BLaER1 treated with 17β-estradiol and CSF1 and Interleukin-3, amounts not matched to agents 10 nM and 100 nM (cell line): ENCODE measurements at regions not wholly inside any gene's neighbourhood (a gene's known extent, or its start where the extent isn't known, plus 50 kb on each side); places are given as distances from the start of the nearest gene placed in this dataset.
A peak's percentile ranks its signal among the peaks of the same experiment; 100 is the strongest.

Source experiments
- H3K27ac ChIP-seq, 11 experiments: shearing (Covaris generic); formaldehyde crosslinking; 2 replicates each; pipeline ENCODE4 v1.8.1; 2022
- H3K27me3 ChIP-seq, 11 experiments: shearing (Covaris generic); formaldehyde crosslinking; 2 replicates each; pipeline ENCODE4 v1.8.1; 2022
- H3K36me3 ChIP-seq, 11 experiments: shearing (Covaris generic); formaldehyde crosslinking; 2 replicates each; pipeline ENCODE4 v1.8.1; 2022
- H3K4me1 ChIP-seq, 10 experiments: shearing (Covaris generic); formaldehyde crosslinking; 2 replicates each; pipeline ENCODE4 v1.8.1; 2022
- H3K4me2 ChIP-seq, 11 experiments: shearing (Covaris generic); formaldehyde crosslinking; 2 replicates each; pipeline ENCODE4 v1.8.1; 2022
- H3K4me3 ChIP-seq, 10 experiments: shearing (Covaris generic); formaldehyde crosslinking; 2 replicates each; pipeline ENCODE4 v1.8.1; 2022
- H3K9ac ChIP-seq, 11 experiments: shearing (Covaris generic); formaldehyde crosslinking; 2 replicates each; pipeline ENCODE4 v1.8.1; 2022
- H3K9me3 ChIP-seq, 11 experiments: shearing (Covaris generic); formaldehyde crosslinking; replicated peaks in 1 of 11; 2 replicates each; pipeline ENCODE4 v1.8.1; 2022
- H4K20me1 ChIP-seq, 11 experiments: shearing (Covaris generic); formaldehyde crosslinking; 2 replicates each; pipeline ENCODE4 v1.8.1; 2022
- Cebpa-rat ChIP-seq, 11 experiments: shearing (Covaris generic); IDR thresholded peaks; 2 replicates each; pipeline ENCODE4 v1.8.1; 2022

DNA sequence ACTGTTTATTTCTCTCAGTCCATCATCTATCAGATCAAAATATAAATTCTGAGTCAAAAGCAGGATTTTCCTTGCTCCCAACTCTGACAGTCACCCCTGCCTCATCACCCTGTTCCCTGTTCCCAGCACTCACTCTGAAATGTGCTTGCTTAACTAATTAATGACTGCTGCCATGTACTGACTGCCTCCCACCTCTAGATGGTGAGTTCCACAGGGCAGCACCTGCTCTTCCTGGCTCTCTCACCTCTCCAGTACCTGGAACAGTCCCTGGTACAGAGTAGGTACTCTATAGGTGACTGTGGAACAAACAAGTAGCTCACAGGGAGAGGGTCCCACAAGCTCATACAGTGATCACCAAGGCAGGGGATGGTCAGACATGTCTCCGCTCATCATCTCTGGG lies 114.3 kb upstream of the C16orf82 start:
- Histone ChIP-seq H3K9ac (no peak overlapping the region), H3K27me3 (no peaks in the 10 kb centered on the region), H3K9me3 (no peaks in the 10 kb centered on the region), H3K4me1 (no peaks in the 10 kb centered on the region), H3K4me2 (no peak overlapping the region), H3K4me3 (no peak overlapping the region), H4K20me1 (no peaks in the 10 kb centered on the region), H3K36me3 (no peaks in the 10 kb centered on the region), H3K27ac (no peak overlapping the region)
- no peak for TF ChIP-seq Cebpa-rat (IDR thresholded peaks at IDR 0.05)

DNA sequence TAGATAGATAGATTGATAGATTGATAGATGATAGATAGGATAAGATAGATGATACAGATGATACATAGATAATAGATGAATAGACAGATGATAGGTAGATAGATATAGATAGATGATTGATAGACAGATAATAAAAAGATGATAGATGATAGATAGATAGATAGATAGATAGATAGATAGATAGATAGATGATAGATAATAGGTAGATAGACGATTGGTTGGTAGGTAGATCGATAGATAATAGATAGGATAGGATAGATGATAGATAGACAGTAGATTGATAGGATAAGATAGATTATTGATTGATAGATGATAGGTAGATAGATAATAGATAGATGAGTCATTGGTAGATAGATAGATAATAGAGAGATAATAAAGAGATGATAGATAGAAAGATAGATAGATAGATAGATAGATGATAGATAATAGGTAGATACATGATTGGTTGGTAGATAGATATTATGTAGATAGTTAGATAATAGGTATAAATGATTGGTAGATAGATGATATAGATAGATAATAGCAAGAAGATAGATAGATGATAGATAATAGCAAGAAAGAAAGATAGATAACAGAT lies 109.4 kb upstream of the C16orf82 start:
- no peak overlapping the region for H3K4me2 ChIP-seq
- no peak for TF ChIP-seq Cebpa-rat (IDR thresholded peaks at IDR 0.05)
- no peaks in the 10 kb centered on the region for H3K27me3 ChIP-seq
- no peaks in the 10 kb centered on the region for H3K36me3 ChIP-seq
- H4K20me1 ChIP-seq = no peaks in the 10 kb centered on the region; a peak in 1 of 22 replicates
- no peak overlapping the region for H3K4me3 ChIP-seq
- no peak overlapping the region for H3K9ac ChIP-seq
- peaks cover 0 to 22% (median 9%) of the 10 kb centered on the region in 11 experiments; a peak in 18 of 22 replicates for H3K9me3 ChIP-seq
- peaks cover 0 to 21% (median 7%) of the 10 kb centered on the region in 10 experiments; a peak in 15 of 20 replicates for H3K4me1 ChIP-seq
- H3K27ac ChIP-seq = no peak overlapping the region

DNA sequence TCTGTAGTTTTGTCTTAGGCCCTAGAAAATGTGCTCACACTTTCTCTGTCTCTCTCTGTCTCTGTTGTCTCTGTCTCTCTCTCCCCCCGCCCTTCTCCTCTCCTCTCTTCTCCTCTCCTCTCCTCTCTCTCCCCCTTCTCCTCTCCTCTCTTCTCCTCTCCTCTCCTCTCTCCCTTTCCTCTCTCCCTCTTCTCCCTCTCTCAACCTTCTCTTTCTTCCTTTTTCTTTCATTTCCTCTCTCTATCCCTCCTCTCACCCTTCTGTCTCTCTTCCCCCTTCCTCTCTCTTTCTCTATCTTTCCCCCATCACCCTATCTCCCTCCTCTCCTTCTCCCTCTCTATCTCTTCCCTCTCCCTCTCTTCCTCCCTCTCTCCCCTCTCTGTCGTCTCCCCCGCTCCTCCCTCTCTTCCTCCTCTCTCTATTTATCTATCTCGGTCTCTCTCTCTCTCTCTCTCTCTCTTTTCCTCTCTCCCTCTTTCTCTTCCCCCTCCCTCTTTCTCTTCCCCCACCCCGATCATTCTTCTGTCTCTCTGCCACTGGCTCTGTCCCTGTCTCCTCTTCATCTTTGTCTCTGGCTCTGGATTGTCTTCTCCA lies 107.2 kb upstream of the C16orf82 start:
- Histone ChIP-seq H3K36me3 (no peaks in the 10 kb centered on the region), H3K4me2 (no peak overlapping the region), H3K27ac (no peak overlapping the region), H3K4me3 (no peak overlapping the region), H4K20me1 (no peaks in the 10 kb centered on the region; a peak in 1 of 22 replicates), H3K27me3 (no peaks in the 10 kb centered on the region), H3K9me3 (peaks cover 0 to 30% (median 12%) of the 10 kb centered on the region in 11 experiments; a peak in 18 of 22 replicates), H3K9ac (no peak overlapping the region), H3K4me1 (peaks cover 0 to 21% (median 7%) of the 10 kb centered on the region in 10 experiments; a peak in 15 of 20 replicates)
- TF ChIP-seq Cebpa-rat (IDR thresholded peaks at IDR 0.05) = no peak

DNA sequence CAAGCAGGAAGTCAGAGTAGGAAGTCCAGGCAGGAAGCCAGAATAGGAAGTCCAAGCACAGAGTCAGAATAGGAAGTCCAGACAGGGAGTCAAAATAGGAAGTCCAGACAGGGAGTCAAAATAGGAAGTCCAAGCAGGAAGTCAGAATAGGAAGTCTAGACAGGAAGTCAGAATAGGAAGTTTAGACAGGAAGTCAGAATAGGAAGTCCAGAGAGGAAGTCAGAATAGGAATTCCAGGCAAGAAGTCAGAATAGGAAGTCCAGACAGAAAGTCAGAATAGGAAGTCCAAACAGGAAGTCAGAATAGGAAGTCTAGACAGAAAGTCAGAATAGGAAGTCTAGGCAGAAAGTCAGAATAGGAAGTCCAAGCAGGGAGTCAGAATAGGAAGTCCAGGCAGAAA lies 105.3 kb upstream of the C16orf82 start:
- H3K27ac ChIP-seq = peak overlapping the region in 2 of 11 experiments; percentile 9 to 10; a peak in 2 of 22 replicates
- H3K4me3 ChIP-seq = no peak overlapping the region
- no peaks in the 10 kb centered on the region for H3K36me3 ChIP-seq
- no peaks in the 10 kb centered on the region for H3K27me3 ChIP-seq
- H3K4me1 ChIP-seq = peaks cover 0 to 21% (median 7%) of the 10 kb centered on the region in 10 experiments; a peak in 15 of 20 replicates
- H3K9me3 ChIP-seq = peaks cover 0 to 37% (median 12%) of the 10 kb centered on the region in 11 experiments; a peak in 18 of 22 replicates
- no peak overlapping the region for H3K9ac ChIP-seq
- no peak for TF ChIP-seq Cebpa-rat (IDR thresholded peaks at IDR 0.05)
- peak overlapping the region in 1 of 11 experiments; percentile 24; a peak in 1 of 22 replicates for H3K4me2 ChIP-seq
- no peaks in the 10 kb centered on the region; a peak in 1 of 22 replicates for H4K20me1 ChIP-seq

DNA sequence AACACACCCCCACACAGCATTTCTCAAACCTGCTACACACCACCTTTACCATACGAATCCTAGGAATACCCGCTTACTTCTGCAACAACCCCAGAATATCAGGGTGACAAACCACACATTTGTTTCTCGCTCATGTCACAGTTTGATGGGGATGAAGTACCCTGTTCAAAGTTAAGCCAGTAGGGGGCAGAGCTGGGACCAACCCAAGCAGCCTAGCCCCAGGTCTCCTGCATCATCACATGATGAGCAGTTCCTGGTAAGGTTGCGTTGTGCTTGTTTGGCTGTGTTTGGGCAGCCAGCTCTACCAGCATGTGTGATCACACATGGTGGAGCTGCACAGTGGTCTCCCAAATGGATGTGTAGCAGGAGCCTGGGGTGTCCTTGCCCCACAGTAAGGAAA lies 103.6 kb upstream of the C16orf82 start:
- no peak overlapping the region for H3K4me2 ChIP-seq
- no peak overlapping the region for H3K27ac ChIP-seq
- H3K4me3 ChIP-seq = no peak overlapping the region
- no peaks in the 10 kb centered on the region; a peak in 1 of 22 replicates for H4K20me1 ChIP-seq
- H3K36me3 ChIP-seq = no peaks in the 10 kb centered on the region
- TF ChIP-seq Cebpa-rat (IDR thresholded peaks at IDR 0.05) = no peak
- no peak overlapping the region for H3K9ac ChIP-seq
- no peaks in the 10 kb centered on the region for H3K27me3 ChIP-seq
- peaks cover 0 to 18% (median 3%) of the 10 kb centered on the region in 10 experiments; a peak in 15 of 20 replicates for H3K4me1 ChIP-seq
- H3K9me3 ChIP-seq = peaks cover 0 to 39% (median 12%) of the 10 kb centered on the region in 11 experiments; a peak in 18 of 22 replicates

DNA sequence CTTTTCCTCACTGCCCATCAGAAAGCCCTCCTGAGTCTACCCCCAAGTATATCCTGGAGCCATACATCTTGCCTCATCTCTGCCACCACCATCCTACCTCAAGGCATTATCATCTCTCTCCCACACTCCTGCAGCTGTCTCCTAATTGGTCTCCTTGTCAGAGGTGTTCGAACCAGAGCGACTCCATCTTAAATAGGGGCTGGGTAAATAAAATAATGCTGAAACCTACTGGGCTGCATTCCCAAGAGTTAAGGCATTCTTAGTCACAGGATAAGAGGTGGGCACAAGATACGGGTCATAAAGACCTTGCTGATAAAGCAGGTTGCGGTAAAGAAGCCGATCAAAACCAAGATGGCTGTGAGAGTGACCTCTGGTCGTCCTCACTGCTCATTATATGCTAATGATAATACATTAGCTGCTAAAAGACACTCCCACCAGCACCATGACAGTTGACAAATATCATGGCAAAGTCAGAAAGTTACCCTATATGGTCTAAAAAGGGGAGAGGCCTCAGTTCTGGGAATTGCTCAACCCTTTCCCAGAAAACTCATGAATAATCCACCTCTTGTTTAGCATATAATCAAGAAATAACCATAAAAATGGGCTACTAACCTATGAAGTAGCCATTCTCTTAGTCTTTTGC lies 97.0 kb upstream of the C16orf82 start:
- Histone ChIP-seq H3K4me2 (no peak overlapping the region), H3K27me3 (no peaks in the 10 kb centered on the region), H3K27ac (no peak overlapping the region)

DNA sequence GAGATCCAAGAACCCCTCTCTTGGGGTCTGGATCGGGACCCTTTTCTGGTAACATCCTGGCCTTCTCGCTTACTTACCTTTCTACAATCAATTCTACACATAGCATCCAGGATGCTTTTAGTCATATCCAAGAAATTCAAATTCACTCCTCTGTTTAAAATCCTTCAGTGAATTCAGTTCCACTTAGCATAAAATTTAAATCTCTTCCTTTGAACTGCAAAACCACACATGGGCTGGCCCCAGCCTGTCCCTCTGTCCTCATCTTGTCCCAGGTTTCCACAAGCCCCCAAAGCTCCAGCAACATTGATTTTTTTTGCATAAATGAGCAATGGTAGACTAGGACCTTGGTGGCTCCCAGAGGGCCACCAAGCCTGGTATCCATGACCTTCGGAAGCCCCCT lies 96.4 kb upstream of the C16orf82 start:
- Histone ChIP-seq H3K4me3 (no peak overlapping the region), H3K27ac (no peak overlapping the region), H3K9ac (no peak overlapping the region), H3K27me3 (no peaks in the 10 kb centered on the region), H3K4me1 (peaks cover 0 to 10% (median 8%) of the 10 kb centered on the region in 10 experiments; a peak in 11 of 20 replicates), H4K20me1 (no peaks in the 10 kb centered on the region), H3K9me3 (0 out of 22 replicates have a peak, but pooled peaks cover 0 to 5% (median 0%) of the 10 kb centered on the region in 11 experiments), H3K4me2 (no peak overlapping the region), H3K36me3 (no peaks in the 10 kb centered on the region)
- no peak for TF ChIP-seq Cebpa-rat (IDR thresholded peaks at IDR 0.05)

More for the DNA sequence above, 97.0 kb upstream of the C16orf82 start:
- Histone ChIP-seq H3K9ac (no peak overlapping the region), H4K20me1 (no peaks in the 10 kb centered on the region), H3K4me3 (no peak overlapping the region), H3K9me3 (peaks cover 0 to 10% (median 0%) of the 10 kb centered on the region in 11 experiments; a peak in 2 of 22 replicates), H3K4me1 (peaks cover 0 to 4% (median 2%) of the 10 kb centered on the region in 10 experiments; a peak in 6 of 20 replicates), H3K36me3 (no peaks in the 10 kb centered on the region)
- TF ChIP-seq Cebpa-rat (IDR thresholded peaks at IDR 0.05) = no peak

DNA sequence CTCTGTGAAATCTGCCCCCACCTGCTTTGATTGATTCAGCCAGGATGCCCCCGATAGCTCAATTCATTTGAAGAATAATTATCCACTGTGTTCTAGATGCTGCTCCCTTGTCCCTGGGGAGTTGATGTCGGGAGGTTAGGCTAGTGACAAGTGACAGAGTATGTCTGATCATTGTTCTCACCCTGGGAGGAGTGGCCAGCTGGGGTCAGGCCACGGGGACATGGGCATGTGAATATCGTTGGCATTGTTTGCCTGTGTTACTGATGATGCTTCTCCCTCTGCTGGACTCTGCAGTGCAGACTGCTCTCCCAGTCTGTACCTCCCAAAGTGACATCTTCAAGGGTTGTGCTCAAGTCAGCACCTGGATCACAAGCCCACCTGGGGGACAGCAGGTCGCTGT lies 89.9 kb upstream of the C16orf82 start:
- Histone ChIP-seq H3K9ac (no peak overlapping the region), H3K4me3 (no peak overlapping the region), H3K9me3 (peaks cover 0 to 12% (median 0%) of the 10 kb centered on the region in 11 experiments; a peak in 1 of 22 replicates), H3K36me3 (no peaks in the 10 kb centered on the region), H3K27ac (no peak overlapping the region), H3K4me1 (peaks cover 0 to 13% (median 9%) of the 10 kb centered on the region in 10 experiments; a peak in 11 of 20 replicates), H3K4me2 (no peak overlapping the region), H4K20me1 (no peaks in the 10 kb centered on the region), H3K27me3 (no peaks in the 10 kb centered on the region)
- TF ChIP-seq Cebpa-rat (IDR thresholded peaks at IDR 0.05) = no peak

DNA sequence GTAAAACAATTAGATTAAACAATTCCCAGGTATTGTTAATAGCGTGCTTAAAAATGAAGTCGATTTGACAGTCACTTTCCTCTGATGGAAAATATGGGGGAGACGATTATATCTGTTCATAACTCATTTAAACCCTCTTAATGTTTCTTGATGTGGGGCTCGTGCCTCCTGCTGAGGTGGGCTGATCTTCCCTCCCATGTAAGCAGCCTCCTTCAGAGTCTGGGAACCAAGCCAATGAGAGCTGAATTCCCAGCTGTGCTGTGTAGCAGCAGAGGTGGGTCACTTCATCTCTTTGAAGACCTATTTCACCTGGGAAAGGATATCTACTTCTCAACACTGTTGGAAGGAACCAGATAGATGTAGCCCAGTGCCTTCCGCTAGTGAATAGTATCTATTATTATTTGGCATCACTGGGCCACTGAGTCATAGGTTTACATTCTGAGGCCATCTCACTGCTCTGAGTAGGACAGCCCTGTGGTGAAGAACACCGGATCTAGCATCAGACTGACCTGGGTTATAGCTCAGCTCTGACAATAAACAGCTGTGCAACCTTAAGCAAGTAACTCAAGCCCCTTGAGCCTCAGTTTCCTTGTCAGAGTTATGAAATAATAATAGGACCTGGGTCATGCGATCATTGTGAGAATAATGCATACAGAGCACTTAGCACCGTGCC lies 85.3 kb upstream of the C16orf82 start:
- H3K27ac ChIP-seq = no peak overlapping the region

More for the DNA sequence above, 85.3 kb upstream of the C16orf82 start:
- Histone ChIP-seq H3K4me1 (peaks cover 0 to 4% (median 0%) of the 10 kb centered on the region in 10 experiments; a peak in 5 of 20 replicates), H4K20me1 (no peaks in the 10 kb centered on the region), H3K4me3 (no peak overlapping the region), H3K36me3 (no peaks in the 10 kb centered on the region), H3K9me3 (peaks cover 0 to 18% (median 10%) of the 10 kb centered on the region in 11 experiments; a peak in 8 of 22 replicates), H3K9ac (no peak overlapping the region), H3K4me2 (no peak overlapping the region), H3K27me3 (no peaks in the 10 kb centered on the region)
- TF ChIP-seq Cebpa-rat (IDR thresholded peaks at IDR 0.05) = no peak
